Activated CD8-positive, alpha-beta T cell treated with anti-CD3 and anti-CD28 coated beads, Interleukin-2, amount 10 ng/mL, durations not matched to agents 7 days and 5 days (primary cell): ENCODE measurements at regions not wholly inside any gene's neighbourhood (a gene's known extent, or its start where the extent isn't known, plus 50 kb on each side); places are given as distances from the start of the nearest gene placed in this dataset.

Experiments used
- ATAC-seq: fragments of 150-1000 bp; cut with Tn5 transposase; one replicate; pipeline ENCODE4 v1.10.0; 2021; ENCODE audit warnings: moderate library complexity
- CTCF ChIA-PET: fragments of 350-600 bp; sonication (Branson Sonifier 250); formaldehyde crosslinking; loops from one replicate; lab custom pipeline; 2021; ENCODE audit warnings: antibody characterized with exemption; lab: Charles Lee
- POLR2A ChIA-PET: fragments of 350-600 bp; sonication (Branson Sonifier 250); formaldehyde crosslinking; loops from one replicate; lab custom pipeline; 2021; ENCODE audit warnings: antibody characterized with exemption; lab: Charles Lee
- DNase-seq: peaks from one replicate; pipeline ENCODE4 v3.0.0-alpha.2; 2020
- H3K27ac Mint-ChIP-seq: one replicate; pipeline ENCODE4 v1.8.0; 2021; ENCODE audit warnings: mild to moderate bottlenecking, mixed read lengths
- H3K27me3 Mint-ChIP-seq: one replicate; pipeline ENCODE4 v1.8.0; 2021; ENCODE audit warnings: low read depth, mixed read lengths
- H3K36me3 Mint-ChIP-seq: one replicate; pipeline ENCODE4 v1.8.0; 2021; ENCODE audit warnings: low read depth, mixed read lengths
- H3K4me1 Mint-ChIP-seq: one replicate; pipeline ENCODE4 v1.8.0; 2021; ENCODE audit warnings: low read depth, mixed read lengths
- H3K4me3 Mint-ChIP-seq: one replicate; pipeline ENCODE4 v1.8.0; 2021; ENCODE audit warnings: mild to moderate bottlenecking, mixed read lengths
- H3K9me3 Mint-ChIP-seq: one replicate; pipeline ENCODE4 v1.8.0; 2022; ENCODE audit warnings: mixed read lengths; ENCODE audit not compliant: insufficient read depth

- no peak for ATAC-seq
- Mint-ChIP-seq H3K4me1 (no peaks in the 10 kb centered on the region), H3K27me3 (no peaks in the 10 kb centered on the region), H3K4me3 (no peak overlapping the region), H3K36me3 (no peaks in the 10 kb centered on the region), H3K9me3 (peaks cover 6% of the 10 kb centered on the region), H3K27ac (no peak overlapping the region)
- ChIA-PET POLR2A (no interaction called here), CTCF (no interaction called here)
- no peak for DNase-seq
These were observed 306.1 kb downstream of the PCDH18 start for GRCh38 chr4:137226221-137226620.

- ATAC-seq (no peak), DNase-seq (no peak)
- ChIA-PET CTCF (no interaction called here), POLR2A (no interaction called here)
- no peaks in the 10 kb centered on the region for H3K27me3 Mint-ChIP-seq
- no peaks in the 10 kb centered on the region for H3K4me1 Mint-ChIP-seq
- H3K4me3 Mint-ChIP-seq, result no peak overlapping the region
- no peak overlapping the region for H3K27ac Mint-ChIP-seq
- no peaks in the 10 kb centered on the region for H3K9me3 Mint-ChIP-seq
- no peaks in the 10 kb centered on the region for H3K36me3 Mint-ChIP-seq
These were observed 318.7 kb downstream of the PCDH18 start for GRCh38 chr4:137213372-137214173.

- DNase-seq, result no peak
- POLR2A ChIA-PET, result no interaction called here
- no peak for ATAC-seq
- H3K9me3 Mint-ChIP-seq, result no peaks in the 10 kb centered on the region
- no peaks in the 10 kb centered on the region for H3K36me3 Mint-ChIP-seq
- H3K4me3 Mint-ChIP-seq, result no peak overlapping the region
- H3K27ac Mint-ChIP-seq, result no peak overlapping the region
- CTCF ChIA-PET, result no interaction called here
- no peaks in the 10 kb centered on the region for H3K4me1 Mint-ChIP-seq
- no peaks in the 10 kb centered on the region for H3K27me3 Mint-ChIP-seq
These were observed 319.7 kb downstream of the PCDH18 start for GRCh38 chr4:137212601-137213000.

- ATAC-seq (no peak), DNase-seq (no peak)
- CTCF ChIA-PET, result no interaction called here
- H3K27ac Mint-ChIP-seq, result no peak overlapping the region
- no peaks in the 10 kb centered on the region for H3K36me3 Mint-ChIP-seq
- H3K27me3 Mint-ChIP-seq, result no peaks in the 10 kb centered on the region
- H3K9me3 Mint-ChIP-seq, result no peaks in the 10 kb centered on the region
- H3K4me1 Mint-ChIP-seq, result no peaks in the 10 kb centered on the region
- POLR2A ChIA-PET, result no interaction called here
- H3K4me3 Mint-ChIP-seq, result no peak overlapping the region
These were observed 323.1 kb downstream of the PCDH18 start for GRCh38 chr4:137209240-137209639.

GRCh38 chr4:137206781-137207180 is 325.5 kb downstream of the PCDH18 start:
- Mint-ChIP-seq H3K4me1 (no peaks in the 10 kb centered on the region), H3K27ac (no peak overlapping the region), H3K4me3 (no peak overlapping the region), H3K9me3 (no peaks in the 10 kb centered on the region), H3K36me3 (no peaks in the 10 kb centered on the region), H3K27me3 (no peaks in the 10 kb centered on the region)
- ATAC-seq (no peak), DNase-seq (no peak)
- CTCF ChIA-PET, result no interaction called here
- POLR2A ChIA-PET, result no interaction called here

GRCh38 chr4:137203601-137204000 is 328.7 kb downstream of the PCDH18 start:
- no peaks in the 10 kb centered on the region for H3K9me3 Mint-ChIP-seq
- ChIA-PET POLR2A (no interaction called here), CTCF (no interaction called here)
- ATAC-seq (no peak), DNase-seq (no peak)
- no peaks in the 10 kb centered on the region for H3K4me1 Mint-ChIP-seq
- no peak overlapping the region for H3K4me3 Mint-ChIP-seq
- no peak overlapping the region for H3K27ac Mint-ChIP-seq
- no peaks in the 10 kb centered on the region for H3K36me3 Mint-ChIP-seq
- no peaks in the 10 kb centered on the region for H3K27me3 Mint-ChIP-seq

- ATAC-seq (no peak), DNase-seq (no peak)
- H3K36me3 Mint-ChIP-seq, result no peaks in the 10 kb centered on the region
- H3K4me3 Mint-ChIP-seq, result no peak overlapping the region
- no peak overlapping the region for H3K27ac Mint-ChIP-seq
- no peaks in the 10 kb centered on the region for H3K27me3 Mint-ChIP-seq
- H3K9me3 Mint-ChIP-seq, result no peaks in the 10 kb centered on the region
- CTCF ChIA-PET, result no interaction called here
- POLR2A ChIA-PET, result no interaction called here
- no peaks in the 10 kb centered on the region for H3K4me1 Mint-ChIP-seq
These were observed 332.0 kb downstream of the PCDH18 start for GRCh38 chr4:137200322-137200721.

- ATAC-seq (no peak), DNase-seq (no peak)
- Mint-ChIP-seq H3K27ac (no peak overlapping the region), H3K27me3 (no peaks in the 10 kb centered on the region), H3K4me1 (no peaks in the 10 kb centered on the region), H3K36me3 (no peaks in the 10 kb centered on the region), H3K4me3 (no peak overlapping the region), H3K9me3 (no peaks in the 10 kb centered on the region)
- POLR2A ChIA-PET, result no interaction called here
- CTCF ChIA-PET, result no interaction called here
These were observed 333.5 kb downstream of the PCDH18 start for GRCh38 chr4:137198791-137199190.

- H3K4me3 Mint-ChIP-seq, result no peak overlapping the region
- no peak overlapping the region for H3K27ac Mint-ChIP-seq
- H3K36me3 Mint-ChIP-seq, result no peaks in the 10 kb centered on the region
- ChIA-PET POLR2A (no interaction called here), CTCF (no interaction called here)
- peaks cover 1% of the 10 kb centered on the region for H3K9me3 Mint-ChIP-seq
- DNase-seq, result no peak
- H3K4me1 Mint-ChIP-seq, result no peaks in the 10 kb centered on the region
- ATAC-seq, result no peak
- no peaks in the 10 kb centered on the region for H3K27me3 Mint-ChIP-seq
These were observed 337.6 kb downstream of the PCDH18 start for GRCh38 chr4:137194670-137195069.

GRCh38 chr4:137193564-137193963 is 338.7 kb downstream of the PCDH18 start:
- ChIA-PET POLR2A (no interaction called here), CTCF (no interaction called here)
- no peaks in the 10 kb centered on the region for H3K36me3 Mint-ChIP-seq
- no peaks in the 10 kb centered on the region for H3K4me1 Mint-ChIP-seq
- no peak overlapping the region for H3K27ac Mint-ChIP-seq
- ATAC-seq (no peak), DNase-seq (no peak)
- no peaks in the 10 kb centered on the region for H3K27me3 Mint-ChIP-seq
- H3K4me3 Mint-ChIP-seq, result no peak overlapping the region
- peaks cover 4% of the 10 kb centered on the region for H3K9me3 Mint-ChIP-seq

- DNase-seq (no peak), ATAC-seq (no peak)
- no peak overlapping the region for H3K27ac Mint-ChIP-seq
- H3K27me3 Mint-ChIP-seq, result no peaks in the 10 kb centered on the region
- peaks cover 3% of the 10 kb centered on the region for H3K9me3 Mint-ChIP-seq
- CTCF ChIA-PET, result no interaction called here
- H3K4me1 Mint-ChIP-seq, result no peaks in the 10 kb centered on the region
- POLR2A ChIA-PET, result no interaction called here
- no peaks in the 10 kb centered on the region for H3K36me3 Mint-ChIP-seq
- no peak overlapping the region for H3K4me3 Mint-ChIP-seq
These were observed 350.9 kb downstream of the PCDH18 start for GRCh38 chr4:137181293-137181899.

- ChIA-PET POLR2A (no interaction called here), CTCF (no interaction called here)
- H3K4me3 Mint-ChIP-seq, result no peak overlapping the region
- H3K36me3 Mint-ChIP-seq, result no peaks in the 10 kb centered on the region
- H3K27ac Mint-ChIP-seq, result no peak overlapping the region
- H3K9me3 Mint-ChIP-seq, result peaks cover 3% of the 10 kb centered on the region
- H3K4me1 Mint-ChIP-seq, result no peaks in the 10 kb centered on the region
- H3K27me3 Mint-ChIP-seq, result no peaks in the 10 kb centered on the region
- DNase-seq (no peak), ATAC-seq (no peak)
These were observed 351.9 kb downstream of the PCDH18 start for GRCh38 chr4:137180349-137180748.
